Body of pancreas (tissue), 4 donors: ENCODE measurements at regions not wholly inside any gene's neighbourhood (a gene's known extent, or its start where the extent isn't known, plus 50 kb on each side); places are given as distances from the start of the nearest gene placed in this dataset.
"Not testable (repeated sequence)": the region's sequence is repeated elsewhere in the genome, so short reads cannot be mapped to it uniquely, and the experiment has no call there.

Experiments
- ATAC-seq: fragments of 150-250 bp; one replicate; pipeline ENCODE4 v1.9.1; 2016
- DNase-seq, 4 donors: peaks; one replicate each; pipeline ENCODE4 v3.0.0-alpha.2; 2019
- H3K27ac ChIP-seq, 4 donors: fragments of 200-600 bp; sonication (generic); 1 replicate in 3 of 4; 2 replicates in 1 of 4; pipeline versions ENCODE4 v1.5.1 to v1.6.1; 2016 to 2019; ENCODE audit warnings: mild to moderate bottlenecking in 1 of 4, mixed read lengths in 1 of 4, moderate library complexity in 1 of 4
- H3K27me3 ChIP-seq, 2 donors: fragments of 200-600 bp; sonication (generic); one replicate each; pipeline ENCODE4 v1.6.0; 2016; ENCODE audit warnings: mild to moderate bottlenecking in 1 of 2
- H3K36me3 ChIP-seq, 2 donors: fragments of 200-600 bp; sonication (generic); replicated peaks in 1 of 2; 2 replicates each; pipeline ENCODE4 v1.5.1; 2016; ENCODE audit warnings: low read depth in 2 of 2; ENCODE audit not compliant: insufficient read depth in 1 of 2
- H3K4me1 ChIP-seq: fragments of 200-600 bp; sonication (generic); one replicate; pipeline ENCODE4 v1.6.0; 2016
- H3K4me3 ChIP-seq, 2 donors: fragments of 200-600 bp; sonication (generic); 1 replicate in 1 of 2; 2 replicates in 1 of 2; pipeline ENCODE4 v1.5.1; 2016 to 2019
- H3K9me3 ChIP-seq, 3 donors: fragments of 200-600 bp; sonication (generic); 1 replicate in 2 of 3; 2 replicates in 1 of 3; pipeline ENCODE4 v1.5.1; 2016
- POLR2A ChIP-seq, 3 donors: fragments of 450-650 bp; IDR thresholded peaks; one replicate each; pipeline ENCODE4 v1.6.1; 2016; ENCODE audit warnings: antibody characterized with exemption in 3 of 3, mild to moderate bottlenecking in 2 of 3
- WGBS, 2 donors: methylation state at CpG; one replicate each; pipeline ENCODE4 v1.1.5; 2017; 5-methylcytosine and 5-hydroxymethylcytosine counted together
- intact Hi-C: fragments of 100-400 bp; cut with DNase I; formaldehyde crosslinking; loops from one replicate; pipeline ENCODE4 v1.15.1; 2023
- TF ChIP-seq, protein P1 (sequence below), 7 experiments: fragments of 450-650 bp in 4 of 7; fragments of 200-600 bp in 3 of 7; sonication (generic) in 3 of 7; IDR thresholded peaks; one replicate each; pipeline ENCODE4 v1.5.1; 2016 to 2019; ENCODE audit warnings: antibody characterized with exemption in 7 of 7

DNA sequence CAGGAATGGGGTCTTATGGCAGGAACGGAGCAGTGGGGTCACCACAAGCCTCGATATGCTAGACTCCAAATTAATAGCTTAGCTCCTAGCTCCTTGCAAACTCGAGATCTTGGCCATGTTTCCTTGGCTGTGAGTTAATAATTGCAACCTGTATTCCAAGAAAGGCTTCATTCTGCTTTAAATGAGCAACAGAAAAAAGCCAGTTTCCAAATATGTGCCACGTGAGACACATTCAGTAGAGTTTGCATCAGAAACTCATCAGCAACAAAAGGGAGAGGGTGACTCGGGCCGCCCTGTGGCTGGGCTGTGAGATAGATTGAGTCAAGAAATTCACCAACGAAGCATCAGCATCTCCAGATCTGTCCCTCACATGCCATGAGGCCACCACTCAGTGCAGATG is 112.0 kb downstream of the NPTX2 start:
- Histone ChIP-seq H3K4me1 (no peaks in the 10 kb centered on the region), H3K36me3 (no peaks in the 10 kb centered on the region), H3K9me3 (no peaks in the 10 kb centered on the region), H3K27me3 (no peaks in the 10 kb centered on the region), H3K4me3 (no peak overlapping the region), H3K27ac (no peak overlapping the region)
- whole genome bisulfite sequencing, 2 donors, result 56 to 64% methylated on average over 7 of the region's 7 CpGs
- DNase-seq (no peak), ATAC-seq (no peak)
- no peak for TF ChIP-seq POLR2A (IDR thresholded peaks at IDR 0.05)
- TF ChIP-seq, protein P1, sequence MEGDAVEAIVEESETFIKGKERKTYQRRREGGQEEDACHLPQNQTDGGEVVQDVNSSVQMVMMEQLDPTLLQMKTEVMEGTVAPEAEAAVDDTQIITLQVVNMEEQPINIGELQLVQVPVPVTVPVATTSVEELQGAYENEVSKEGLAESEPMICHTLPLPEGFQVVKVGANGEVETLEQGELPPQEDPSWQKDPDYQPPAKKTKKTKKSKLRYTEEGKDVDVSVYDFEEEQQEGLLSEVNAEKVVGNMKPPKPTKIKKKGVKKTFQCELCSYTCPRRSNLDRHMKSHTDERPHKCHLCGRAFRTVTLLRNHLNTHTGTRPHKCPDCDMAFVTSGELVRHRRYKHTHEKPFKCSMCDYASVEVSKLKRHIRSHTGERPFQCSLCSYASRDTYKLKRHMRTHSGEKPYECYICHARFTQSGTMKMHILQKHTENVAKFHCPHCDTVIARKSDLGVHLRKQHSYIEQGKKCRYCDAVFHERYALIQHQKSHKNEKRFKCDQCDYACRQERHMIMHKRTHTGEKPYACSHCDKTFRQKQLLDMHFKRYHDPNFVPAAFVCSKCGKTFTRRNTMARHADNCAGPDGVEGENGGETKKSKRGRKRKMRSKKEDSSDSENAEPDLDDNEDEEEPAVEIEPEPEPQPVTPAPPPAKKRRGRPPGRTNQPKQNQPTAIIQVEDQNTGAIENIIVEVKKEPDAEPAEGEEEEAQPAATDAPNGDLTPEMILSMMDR (IDR thresholded peaks at IDR 0.05), result no peak
- intact Hi-C loops, result no loop called here

DNA sequence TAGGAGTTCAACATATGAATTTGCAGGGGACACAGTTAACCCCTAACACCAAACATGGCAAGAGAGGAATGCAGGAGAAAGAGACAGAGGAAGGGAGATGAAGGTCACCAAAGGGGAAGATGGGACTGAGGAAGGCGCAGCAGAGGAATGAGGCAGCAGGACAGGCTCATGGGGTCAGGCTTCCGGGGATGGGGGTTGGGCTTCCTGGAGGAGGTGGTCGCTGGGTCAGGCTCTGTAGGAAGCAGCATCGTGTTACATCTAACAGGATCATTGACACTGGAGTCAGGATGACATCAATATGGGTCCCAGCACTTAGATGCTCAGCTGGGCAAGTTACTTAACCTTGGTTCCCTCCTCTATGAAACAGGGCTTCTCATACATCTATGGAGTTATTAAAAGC is 113.2 kb downstream of the NPTX2 start:
- no peak for TF ChIP-seq POLR2A (IDR thresholded peaks at IDR 0.05)
- TF ChIP-seq, protein P1 (IDR thresholded peaks at IDR 0.05), result no peak
- Histone ChIP-seq H3K27me3 (no peaks in the 10 kb centered on the region), H3K9me3 (no peaks in the 10 kb centered on the region), H3K4me1 (no peaks in the 10 kb centered on the region), H3K36me3 (no peaks in the 10 kb centered on the region), H3K27ac (no peak overlapping the region), H3K4me3 (no peak overlapping the region)
- intact Hi-C loops, result no loop called here
- DNase-seq, result no peak
- no peak for ATAC-seq
- WGBS, 2 donors, result 55 to 58% methylated on average over 4 of the region's 4 CpGs

DNA sequence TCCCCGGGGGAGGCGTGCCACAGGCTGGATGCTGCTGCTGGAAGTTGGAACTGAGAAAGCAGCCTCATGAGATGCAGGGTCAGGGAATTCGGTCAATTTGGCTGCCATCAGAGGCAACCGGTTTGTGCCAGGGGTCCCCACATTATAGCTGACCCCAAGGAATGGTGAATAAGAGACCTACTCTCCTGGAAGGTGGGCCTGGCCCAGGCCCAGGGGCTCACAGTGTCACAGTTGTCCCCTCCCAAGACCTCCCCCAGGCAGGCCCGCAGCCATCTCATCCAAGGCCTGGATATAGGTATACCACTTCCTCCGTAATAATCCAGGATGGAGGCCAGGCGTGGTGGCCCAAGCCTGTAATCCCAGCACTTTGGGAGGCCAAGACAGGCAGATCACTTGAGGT is 114.6 kb downstream of the NPTX2 start:
- intact Hi-C loops, result no loop called here
- no peaks in the 10 kb centered on the region for H3K9me3 ChIP-seq
- TF ChIP-seq, protein P1 (IDR thresholded peaks at IDR 0.05), result no peak
- WGBS, 2 donors, result 92 to 100% methylated on average over 1 to 7 of the region's 7 CpGs
- no peaks in the 10 kb centered on the region for H3K36me3 ChIP-seq
- ATAC-seq (no peak), DNase-seq (no peak)
- H3K27ac ChIP-seq, result no peak overlapping the region
- H3K4me3 ChIP-seq, result no peak overlapping the region
- H3K4me1 ChIP-seq, result no peaks in the 10 kb centered on the region
- H3K27me3 ChIP-seq, result no peaks in the 10 kb centered on the region

DNA sequence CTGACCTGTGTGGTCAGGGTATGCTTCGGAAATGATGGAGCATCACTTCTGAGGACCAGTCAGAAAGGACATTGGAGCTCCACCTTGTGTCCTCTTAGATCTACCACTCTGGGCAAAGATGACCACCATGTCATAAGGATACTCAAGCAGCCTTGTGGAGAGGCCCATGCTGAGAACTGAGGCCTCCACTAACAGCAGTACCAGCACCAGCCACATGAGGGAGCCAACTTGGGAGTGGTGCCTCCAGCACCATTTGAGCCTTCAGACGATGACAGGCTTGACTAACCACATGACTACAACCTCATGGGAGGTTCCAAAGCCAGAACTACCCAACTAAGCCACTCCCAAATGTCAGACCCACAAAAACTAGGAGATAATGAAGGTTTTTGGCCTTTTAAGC is 116.0 kb downstream of the NPTX2 start:
- ATAC-seq (no peak), DNase-seq (no peak)
- no peaks in the 10 kb centered on the region for H3K9me3 ChIP-seq
- no peak for TF ChIP-seq POLR2A (IDR thresholded peaks at IDR 0.05)
- TF ChIP-seq, protein P1 (IDR thresholded peaks at IDR 0.05), result peak in 2 of 7 experiments; percentile 5 to 20
- no peaks in the 10 kb centered on the region for H3K27me3 ChIP-seq
- H3K36me3 ChIP-seq, result no peaks in the 10 kb centered on the region
- H3K27ac ChIP-seq, result no peak overlapping the region
- intact Hi-C loops, result no loop called here
- H3K4me1 ChIP-seq, result no peaks in the 10 kb centered on the region
- 78 to 83% methylated on average over 2 of the region's 2 CpGs for WGBS, 2 donors
- no peak overlapping the region for H3K4me3 ChIP-seq

DNA sequence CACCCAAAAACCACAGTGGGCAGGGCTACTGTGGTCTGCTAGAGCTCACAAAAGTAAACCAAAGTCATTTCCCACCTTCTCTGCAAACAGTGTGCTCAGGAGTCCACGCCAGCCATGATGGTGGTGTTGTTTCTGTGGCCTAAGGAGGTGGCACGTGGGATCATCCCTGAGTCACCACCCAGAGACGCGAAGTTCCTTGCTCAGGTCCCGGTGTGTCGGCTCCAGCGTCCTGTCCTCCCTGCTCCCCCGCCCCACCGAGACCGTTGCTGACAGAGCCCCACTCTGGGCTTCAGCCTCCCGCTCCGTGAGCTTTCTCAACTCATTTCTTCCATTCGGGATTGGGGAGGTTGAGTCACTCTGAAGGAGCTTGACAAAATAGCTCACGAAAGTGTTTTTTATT is 118.7 kb downstream of the NPTX2 start:
- intact Hi-C loops, result no loop called here
- Histone ChIP-seq H3K9me3 (no peaks in the 10 kb centered on the region), H3K4me1 (no peaks in the 10 kb centered on the region), H3K27me3 (no peaks in the 10 kb centered on the region), H3K36me3 (no peaks in the 10 kb centered on the region), H3K27ac (no peak overlapping the region), H3K4me3 (no peak overlapping the region)
- no peak for TF ChIP-seq POLR2A (IDR thresholded peaks at IDR 0.05)
- TF ChIP-seq, protein P1 (IDR thresholded peaks at IDR 0.05), result no peak
- DNase-seq (no peak), ATAC-seq (no peak)
- 76 to 88% methylated on average over 14 of the region's 14 CpGs for WGBS, 2 donors

DNA sequence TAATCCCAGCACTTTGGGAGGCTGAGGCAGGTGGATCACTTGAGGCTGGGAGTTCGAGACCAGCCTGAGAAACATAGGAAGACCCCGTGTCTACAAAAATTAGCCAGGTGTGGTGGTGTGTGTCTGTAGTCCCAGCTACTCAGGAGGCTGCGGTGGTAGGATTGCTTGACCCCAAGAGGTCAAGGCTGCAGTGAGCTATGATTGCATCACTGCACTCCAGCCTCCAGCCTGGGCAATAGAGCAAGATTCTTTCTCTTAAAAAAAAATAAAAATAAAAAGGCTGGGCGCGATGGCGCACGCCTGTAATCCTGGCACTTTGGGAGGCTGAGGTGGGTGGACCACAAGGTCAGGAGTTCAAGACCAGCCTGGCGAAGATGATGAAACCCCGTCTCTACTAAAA is 119.4 kb downstream of the NPTX2 start:
- 79 to 80% methylated on average over 7 to 9 of the region's 9 CpGs for WGBS, 2 donors
- H3K4me1 ChIP-seq, H3K27me3 ChIP-seq, H3K4me3 ChIP-seq, intact Hi-C loops, H3K27ac ChIP-seq, H3K9me3 ChIP-seq, DNase-seq, ATAC-seq, H3K36me3 ChIP-seq: not testable (repeated sequence)
